Left lung (tissue), 4 donors: ENCODE measurements at regions not wholly inside any gene's neighbourhood (a gene's known extent, or its start where the extent isn't known, plus 50 kb on each side); places are given as distances from the start of the nearest gene placed in this dataset.

Experiments used
- ATAC-seq: fragments of 200-7000 bp; cut with Tn5 transposase; one replicate; pipeline ENCODE4 v1.9.1; 2020; ENCODE audit warnings: moderate library complexity
- DNase-seq, 4 donors: peaks; one replicate each; pipeline ENCODE4 v3.0.0-alpha.2; 2013 to 2020
- H3K27ac ChIP-seq, 2 donors: fragments of 200-600 bp; sonication (generic) in 1 of 2; one replicate each; pipeline versions ENCODE4 v1.5.0 to v1.8.0; 2020 to 2021
- H3K27me3 ChIP-seq, 2 donors: fragments of 200-600 bp; sonication (generic) in 1 of 2; one replicate each; pipeline versions ENCODE4 v1.5.0 to v1.8.0; 2020 to 2021
- H3K36me3 ChIP-seq, 2 donors: fragments of 200-600 bp; sonication (generic) in 1 of 2; one replicate each; pipeline versions ENCODE4 v1.5.0 to v1.8.0; 2020 to 2021
- H3K4me1 ChIP-seq, 2 donors: fragments of 200-600 bp; one replicate each; pipeline ENCODE4 v1.8.0; 2021
- H3K4me3 ChIP-seq, 2 donors: fragments of 200-600 bp; sonication (generic) in 1 of 2; one replicate each; pipeline versions ENCODE4 v1.5.0 to v1.8.0; 2020 to 2021; ENCODE audit warnings: mild to moderate bottlenecking in 1 of 2
- H3K9me3 ChIP-seq, 2 donors: fragments of 200-600 bp; sonication (generic) in 1 of 2; one replicate each; pipeline versions ENCODE4 v1.5.0 to v1.8.0; 2020 to 2021
- intact Hi-C, 2 donors: fragments of 100-400 bp; cut with DNase I; formaldehyde crosslinking; loops; one replicate each; pipeline versions ENCODE4 v1.11.2 to v1.14.2; 2022
- TF ChIP-seq, protein P1 (sequence below), 2 donors: fragments of 200-600 bp; sonication (generic) in 1 of 2; IDR thresholded peaks; one replicate each; pipeline versions ENCODE4 v1.5.0 to v1.8.0; 2021; ENCODE audit warnings: antibody characterized with exemption in 2 of 2
- donor health status: DM: no; HTN: yes; CAD: no.
- donor health status: DM: no; HTN: no; CAD: no.

DNA sequence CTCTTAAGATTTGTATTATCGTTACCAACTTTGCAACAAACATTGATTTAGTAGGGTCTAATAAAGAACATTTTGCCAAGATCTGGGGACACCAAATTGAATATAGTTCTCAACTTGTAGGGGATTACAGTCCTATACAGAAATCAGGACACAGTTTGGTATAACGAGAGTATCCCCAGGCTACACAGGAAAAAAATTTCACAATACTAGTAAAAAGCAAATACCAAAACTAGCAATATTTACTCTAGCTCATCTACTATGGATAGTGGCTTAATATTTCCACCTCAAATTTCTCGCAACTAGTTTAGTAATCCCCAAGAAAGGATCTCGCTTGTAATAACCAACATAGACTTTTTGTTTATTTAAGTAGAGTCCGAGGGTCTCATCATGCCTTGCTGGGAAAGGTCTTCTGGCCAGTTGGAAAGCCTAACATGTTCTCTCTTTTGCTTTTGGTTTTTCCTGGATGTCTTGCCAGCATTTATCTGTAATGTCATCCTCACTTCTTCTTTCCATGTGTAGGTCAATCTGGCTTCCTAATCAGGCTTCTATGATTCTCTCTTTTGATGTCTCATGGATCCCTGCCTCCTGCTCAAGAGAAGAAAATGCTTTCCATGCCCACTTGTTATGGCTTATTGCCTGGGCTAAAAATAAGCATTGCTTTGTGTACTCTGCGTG lies 104.7 kb upstream of the KCNK2 start:
- no peaks in the 10 kb centered on the region for H3K9me3 ChIP-seq
- intact Hi-C loops = no loop called here
- no peak overlapping the region for H3K27ac ChIP-seq
- ATAC-seq (no peak), DNase-seq (no peak)
- no peaks in the 10 kb centered on the region for H3K4me1 ChIP-seq
- H3K4me3 ChIP-seq = no peak overlapping the region
- TF ChIP-seq, protein P1, sequence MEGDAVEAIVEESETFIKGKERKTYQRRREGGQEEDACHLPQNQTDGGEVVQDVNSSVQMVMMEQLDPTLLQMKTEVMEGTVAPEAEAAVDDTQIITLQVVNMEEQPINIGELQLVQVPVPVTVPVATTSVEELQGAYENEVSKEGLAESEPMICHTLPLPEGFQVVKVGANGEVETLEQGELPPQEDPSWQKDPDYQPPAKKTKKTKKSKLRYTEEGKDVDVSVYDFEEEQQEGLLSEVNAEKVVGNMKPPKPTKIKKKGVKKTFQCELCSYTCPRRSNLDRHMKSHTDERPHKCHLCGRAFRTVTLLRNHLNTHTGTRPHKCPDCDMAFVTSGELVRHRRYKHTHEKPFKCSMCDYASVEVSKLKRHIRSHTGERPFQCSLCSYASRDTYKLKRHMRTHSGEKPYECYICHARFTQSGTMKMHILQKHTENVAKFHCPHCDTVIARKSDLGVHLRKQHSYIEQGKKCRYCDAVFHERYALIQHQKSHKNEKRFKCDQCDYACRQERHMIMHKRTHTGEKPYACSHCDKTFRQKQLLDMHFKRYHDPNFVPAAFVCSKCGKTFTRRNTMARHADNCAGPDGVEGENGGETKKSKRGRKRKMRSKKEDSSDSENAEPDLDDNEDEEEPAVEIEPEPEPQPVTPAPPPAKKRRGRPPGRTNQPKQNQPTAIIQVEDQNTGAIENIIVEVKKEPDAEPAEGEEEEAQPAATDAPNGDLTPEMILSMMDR (IDR thresholded peaks at IDR 0.05) = no peak
- H3K36me3 ChIP-seq = no peaks in the 10 kb centered on the region
- H3K27me3 ChIP-seq = no peaks in the 10 kb centered on the region

DNA sequence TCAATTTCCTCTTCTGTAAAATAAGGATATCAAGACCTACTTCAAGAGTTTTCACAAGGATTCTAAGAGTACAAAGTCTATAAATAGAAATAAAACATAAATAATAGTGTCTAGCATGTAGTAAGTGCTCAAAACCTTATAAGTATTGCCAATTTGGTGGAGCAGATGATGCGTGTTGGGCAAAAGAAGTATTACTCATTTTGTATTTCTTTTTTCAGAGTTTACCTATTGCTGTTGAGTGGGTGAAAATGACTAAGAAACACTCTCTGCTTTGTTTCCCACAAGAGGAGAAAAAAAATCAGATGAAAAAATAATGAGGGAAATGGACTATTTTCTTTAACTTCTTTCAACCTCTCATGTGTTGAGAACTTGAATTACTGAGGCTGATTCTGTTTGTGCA lies 103.3 kb upstream of the KCNK2 start:
- intact Hi-C loops = no loop called here
- TF ChIP-seq, protein P1 (IDR thresholded peaks at IDR 0.05) = no peak
- Histone ChIP-seq H3K9me3 (no peaks in the 10 kb centered on the region), H3K36me3 (no peaks in the 10 kb centered on the region), H3K4me1 (no peaks in the 10 kb centered on the region), H3K4me3 (no peak overlapping the region), H3K27ac (no peak overlapping the region), H3K27me3 (no peaks in the 10 kb centered on the region)
- DNase-seq = no peak
- ATAC-seq = no peak

DNA sequence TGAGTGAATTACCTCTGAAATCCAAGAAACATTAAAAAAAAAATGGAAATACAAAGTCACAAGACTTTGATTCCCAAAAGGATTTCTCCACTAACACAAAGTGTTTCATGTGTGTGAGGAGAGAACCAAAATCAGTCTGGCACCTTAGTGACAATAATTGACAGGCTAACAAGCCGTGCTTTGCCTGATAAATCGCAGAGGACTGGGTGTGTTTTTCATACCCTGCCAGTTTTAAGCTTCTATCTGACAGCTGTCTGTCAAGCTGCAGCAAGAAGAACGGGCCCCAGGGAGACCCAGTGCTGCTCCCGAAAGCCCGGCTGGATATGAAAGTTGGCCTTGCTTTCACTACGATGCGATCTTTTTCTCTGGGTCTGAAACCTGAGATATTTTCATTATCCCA lies 101.6 kb upstream of the KCNK2 start:
- no peaks in the 10 kb centered on the region for H3K4me1 ChIP-seq
- TF ChIP-seq, protein P1 (IDR thresholded peaks at IDR 0.05) = no peak
- no peaks in the 10 kb centered on the region for H3K36me3 ChIP-seq
- H3K27ac ChIP-seq = no peak overlapping the region
- H3K27me3 ChIP-seq = no peaks in the 10 kb centered on the region
- no peak overlapping the region for H3K4me3 ChIP-seq
- DNase-seq = no peak
- no peak for ATAC-seq
- intact Hi-C loops = no loop called here
- H3K9me3 ChIP-seq = peaks cover 0 to 10% of the 10 kb centered on the region in 2 donors

DNA sequence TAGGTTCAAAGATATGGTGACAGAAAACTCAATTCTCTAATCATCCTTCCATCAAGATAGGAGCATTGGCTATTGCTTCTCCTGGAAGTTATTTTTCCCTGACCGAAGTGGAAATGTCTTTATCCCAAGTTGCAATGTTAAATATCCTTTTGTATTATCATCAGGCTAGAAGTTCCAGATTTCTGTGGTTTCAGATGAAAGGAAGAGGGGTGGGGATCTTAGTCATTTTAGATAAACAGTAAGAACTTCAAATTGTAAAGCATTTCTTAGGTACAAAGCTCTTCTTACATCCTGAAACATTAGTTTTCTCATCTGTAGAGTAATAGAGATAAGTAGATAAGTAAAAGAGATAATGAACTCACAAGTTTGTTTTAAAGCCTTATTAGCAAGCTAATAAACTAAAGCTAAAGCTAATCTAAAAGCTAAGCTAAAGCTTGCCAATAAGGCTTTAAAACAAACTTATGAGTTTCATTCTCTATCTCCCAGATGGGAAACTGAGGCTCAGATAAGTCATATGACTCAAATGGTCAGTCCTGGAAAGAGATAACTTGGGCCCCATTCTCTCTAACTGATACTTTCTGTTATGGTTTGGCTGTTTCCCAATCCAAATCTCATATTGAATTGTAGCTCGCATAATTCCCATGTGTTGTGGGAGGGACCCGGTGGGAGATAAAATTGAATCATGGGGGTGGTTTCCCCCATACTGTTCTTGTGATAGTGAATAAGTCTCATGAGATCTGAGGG lies 99.2 kb upstream of the KCNK2 start:
- no peaks in the 10 kb centered on the region for H3K27me3 ChIP-seq
- H3K4me1 ChIP-seq = no peaks in the 10 kb centered on the region
- TF ChIP-seq, protein P1 (IDR thresholded peaks at IDR 0.05) = no peak
- DNase-seq = no peak
- no peak for ATAC-seq
- no peaks in the 10 kb centered on the region for H3K36me3 ChIP-seq
- intact Hi-C loops = no loop called here
- H3K9me3 ChIP-seq = peaks cover 0 to 10% of the 10 kb centered on the region in 2 donors
- H3K27ac ChIP-seq = no peak overlapping the region
- H3K4me3 ChIP-seq = no peak overlapping the region

DNA sequence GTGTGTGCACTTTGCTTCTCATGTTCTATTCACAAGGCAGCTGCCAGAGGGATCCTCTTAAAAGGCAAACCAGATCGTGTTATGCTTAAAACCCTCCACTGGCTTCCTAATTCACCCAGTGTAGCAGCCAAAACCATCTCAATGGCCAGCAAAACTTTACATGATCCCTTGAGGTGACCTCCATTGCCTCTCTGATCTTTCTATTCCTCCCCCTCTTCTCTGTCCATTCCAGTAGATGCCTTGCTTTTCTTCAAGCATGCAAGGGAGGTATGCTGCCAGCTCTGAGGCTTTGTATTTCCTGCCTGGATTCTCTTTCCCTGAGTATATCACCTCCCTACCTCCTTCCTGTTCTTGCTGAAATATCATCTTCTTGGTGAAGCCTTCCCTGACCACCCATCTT lies 93.2 kb upstream of the KCNK2 start:
- TF ChIP-seq, protein P1 (IDR thresholded peaks at IDR 0.05) = no peak
- Histone ChIP-seq H3K27ac (no peak overlapping the region), H3K9me3 (peaks cover 0 to 9% of the 10 kb centered on the region in 2 donors), H3K4me1 (no peaks in the 10 kb centered on the region), H3K27me3 (no peaks in the 10 kb centered on the region), H3K36me3 (no peaks in the 10 kb centered on the region), H3K4me3 (no peak overlapping the region)
- DNase-seq (no peak), ATAC-seq (no peak)
- intact Hi-C loops = no loop called here
